Stimulated activated CD4-positive, alpha-beta T cell treated with anti-CD3 and anti-CD28 coated beads, Interleukin-15, amount 100 ng/mL, for 24 hours (primary cell): ENCODE measurements at regions not wholly inside any gene's neighbourhood (a gene's known extent, or its start where the extent isn't known, plus 50 kb on each side); places are given as distances from the start of the nearest gene placed in this dataset.
"Not testable (repeated sequence)": the region's sequence is repeated elsewhere in the genome, so short reads cannot be mapped to it uniquely, and the experiment has no call there.

Source experiments
- DNase-seq: peaks from one replicate; pipeline ENCODE4 v3.0.0-alpha.2; 2020

- DNase-seq, result no peak
Measured at GRCh38 chr17:68780596-68780995, 174.6 kb downstream of the ABCA8 start.

DNA sequence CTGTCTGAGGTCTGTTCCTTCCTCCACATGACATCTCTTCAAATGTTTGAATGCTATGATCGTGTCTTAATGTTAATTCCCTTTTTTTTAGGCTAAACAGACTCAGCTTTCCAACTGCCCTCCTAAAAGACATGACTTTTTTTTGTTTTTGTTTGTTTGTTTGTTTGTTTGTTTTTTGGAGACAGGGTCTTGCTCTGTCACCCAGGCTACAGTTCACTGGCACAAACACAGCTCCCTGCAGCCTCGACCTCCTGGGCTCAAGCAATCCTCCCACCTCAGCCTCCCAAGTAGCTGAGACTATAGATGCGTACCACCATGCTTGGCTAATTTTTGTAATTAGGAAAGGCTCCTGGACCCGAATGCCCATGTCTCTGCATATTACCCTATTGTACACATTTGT is 176.5 kb downstream of the ABCA8 start:
- no peak for DNase-seq

- DNase-seq, result no peak
Measured at GRCh38 chr17:68777856-68778694, 176.9 kb upstream of the FAM20A start.

GRCh38 chr17:68777243-68777855 is 176.2 kb upstream of the FAM20A start:
- peak; percentile 12 for DNase-seq

GRCh38 chr17:68776451-68776850 is 175.3 kb upstream of the FAM20A start:
- no peak for DNase-seq

DNA sequence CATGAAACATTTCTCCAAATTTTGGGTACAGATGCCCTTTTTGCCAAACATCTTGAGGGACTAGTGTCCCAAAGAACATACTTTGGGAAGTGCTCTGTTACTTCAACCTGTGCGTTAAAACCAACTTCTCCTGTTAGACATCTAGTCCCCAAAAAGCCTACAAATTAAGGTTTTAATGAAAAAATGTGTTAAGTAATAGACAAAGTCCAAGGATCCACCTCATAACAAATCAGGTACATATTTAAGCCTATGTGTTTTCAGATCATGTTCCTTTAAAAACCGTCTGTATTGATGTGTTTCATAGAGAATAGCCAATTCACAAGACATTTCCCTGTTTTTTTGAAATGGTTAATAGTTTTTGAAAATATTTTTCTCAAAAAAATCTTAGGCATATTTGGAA is 174.8 kb upstream of the FAM20A start:
- DNase-seq, result no peak

DNA sequence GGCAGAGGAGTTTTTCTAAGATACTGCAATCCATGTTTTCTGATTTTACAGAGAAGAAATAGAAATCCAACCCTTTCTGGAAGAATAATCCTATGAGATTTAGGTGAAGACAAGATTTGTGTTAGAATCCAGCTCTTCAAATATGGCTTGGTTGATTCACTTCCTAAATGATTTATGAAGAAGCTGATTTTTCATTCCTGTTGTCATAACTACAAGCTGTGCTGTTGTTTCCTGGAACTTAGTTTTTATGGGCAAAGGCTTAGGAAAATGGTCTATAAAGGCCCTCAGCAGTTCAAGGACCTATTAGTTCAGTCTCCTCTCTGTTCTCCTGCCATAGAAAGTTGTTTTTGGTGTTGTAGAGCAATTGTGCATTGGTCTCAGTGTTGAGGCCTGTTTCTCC is 174.2 kb upstream of the FAM20A start:
- no peak for DNase-seq

GRCh38 chr17:68771867-68772515 is 170.8 kb upstream of the FAM20A start:
- no peak for DNase-seq

DNA sequence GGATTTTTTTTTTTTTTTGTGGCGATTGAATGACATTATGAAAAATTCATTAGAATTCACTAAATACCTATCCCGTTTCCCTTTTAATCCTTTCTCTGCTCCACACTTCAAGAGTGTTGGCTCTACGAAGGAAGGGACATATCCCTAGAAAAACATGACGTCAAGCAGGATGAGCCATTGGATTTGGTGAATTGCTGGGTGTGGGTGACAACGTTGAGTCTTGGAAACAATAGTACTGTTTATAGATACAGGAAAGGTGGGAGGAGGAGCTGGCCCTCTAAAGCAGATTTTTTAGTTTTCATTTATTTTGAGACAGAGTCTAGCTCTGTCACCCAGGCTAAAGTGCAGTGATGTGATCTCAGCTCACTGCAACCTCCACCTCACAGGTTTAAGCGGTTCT is 167.6 kb upstream of the FAM20A start:
- DNase-seq, result no peak

- no peak for DNase-seq
Measured at GRCh38 chr17:68766640-68767039, 165.5 kb upstream of the FAM20A start.

DNA sequence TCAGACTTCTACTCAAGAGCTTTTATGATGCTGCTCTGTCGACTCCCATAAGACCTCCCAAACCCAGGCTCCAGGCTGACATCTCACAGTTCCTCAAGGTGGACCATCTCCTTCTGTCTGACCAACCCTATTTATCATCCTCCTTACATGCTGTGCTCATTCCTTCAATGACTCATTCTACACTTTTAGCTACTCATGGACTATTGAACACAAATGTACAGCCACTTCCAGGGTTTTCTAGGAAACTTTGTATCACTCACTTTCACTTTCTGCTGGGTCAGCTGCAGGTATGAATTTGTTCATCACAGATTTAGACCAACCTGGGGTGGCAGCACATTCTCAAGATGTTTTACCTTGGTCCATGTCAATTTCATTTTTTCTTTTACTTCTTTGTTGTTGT is 162.4 kb upstream of the FAM20A start:
- no peak for DNase-seq

DNA sequence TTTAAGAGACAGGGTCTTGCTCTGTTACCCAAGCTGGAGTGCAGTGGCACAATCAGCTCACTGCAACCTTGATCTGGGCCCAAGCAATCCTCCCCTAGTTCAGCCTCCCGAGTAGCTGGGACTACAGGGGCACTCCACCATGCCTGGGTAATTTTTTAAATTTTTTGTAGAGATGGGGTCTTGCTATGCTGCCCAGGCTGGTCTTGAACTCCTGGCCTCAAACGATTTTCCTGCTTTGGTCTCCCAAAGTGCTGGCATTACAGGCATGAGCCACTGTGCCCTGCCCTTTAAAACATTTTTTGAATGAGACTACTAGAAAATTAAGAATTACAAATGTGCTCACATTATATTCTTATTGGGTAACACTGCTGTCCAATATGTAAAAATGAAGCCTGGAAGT is 161.7 kb upstream of the FAM20A start:
- no peak for DNase-seq

GRCh38 chr17:68760141-68760475 is 158.9 kb upstream of the FAM20A start:
- no peak for DNase-seq

DNA sequence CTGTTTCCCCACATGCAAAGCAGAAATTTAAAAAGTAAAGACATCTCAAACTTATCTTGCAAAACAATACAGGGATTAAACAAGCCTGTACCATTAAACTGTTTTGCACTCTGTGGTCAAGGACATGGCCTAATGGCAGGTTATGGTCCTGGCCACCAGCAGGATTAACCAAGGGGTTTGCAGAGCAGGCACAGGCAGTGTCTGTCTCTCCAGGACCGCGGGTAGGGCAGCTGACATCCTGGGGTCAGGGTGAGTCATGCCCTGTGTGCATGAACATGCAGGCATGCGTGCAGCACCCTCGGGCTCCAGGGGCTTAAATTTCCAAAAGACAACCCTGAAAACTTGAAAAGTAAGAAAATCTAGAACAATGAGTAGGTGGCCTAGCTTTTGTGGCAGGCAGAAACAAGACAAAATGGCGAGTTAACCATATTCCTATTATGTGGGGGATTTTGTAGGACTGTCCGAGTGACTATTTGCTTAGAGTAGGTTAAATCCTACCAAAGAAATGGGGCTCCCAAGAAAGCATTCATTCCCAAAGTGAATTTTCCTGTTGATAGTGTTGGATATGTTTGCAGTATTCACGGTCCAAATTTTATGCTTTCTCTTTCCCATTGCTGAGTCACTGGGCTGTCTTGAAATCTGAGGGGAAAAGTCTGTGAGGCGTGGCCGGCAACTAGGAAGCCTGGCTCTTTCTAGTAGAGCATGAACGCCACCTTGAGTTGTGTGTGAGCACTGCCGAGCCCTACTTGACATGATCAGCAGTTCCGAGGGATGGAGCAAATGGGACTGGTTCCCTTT is 158.4 kb upstream of the FAM20A start:
- peak; percentile 72 for DNase-seq

GRCh38 chr17:68759002-68759342 is 157.8 kb upstream of the FAM20A start:
- no peak for DNase-seq

- DNase-seq, result not testable (repeated sequence)
Measured at GRCh38 chr17:68757866-68758757, 156.9 kb upstream of the FAM20A start.

GRCh38 chr17:68753985-68754769 is 153.0 kb upstream of the FAM20A start:
- DNase-seq, result no peak

DNA sequence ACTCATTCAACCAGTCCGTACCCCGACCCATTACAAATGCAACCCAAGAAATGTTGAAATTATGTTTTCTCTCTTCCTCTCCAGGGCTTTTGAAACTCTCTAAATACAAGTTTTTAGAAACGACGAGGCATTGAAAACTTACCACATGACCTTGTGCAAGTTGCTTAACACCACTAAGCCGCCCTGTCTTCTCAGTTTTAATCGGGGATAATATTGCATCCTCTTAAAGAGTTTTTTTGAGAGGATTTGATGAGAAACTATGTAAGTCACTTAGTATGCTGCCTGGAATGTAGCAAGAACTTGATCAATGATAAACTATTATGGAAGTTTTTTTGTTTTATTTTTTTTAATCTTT is 149.0 kb upstream of the FAM20A start:
- DNase-seq, result no peak

DNA sequence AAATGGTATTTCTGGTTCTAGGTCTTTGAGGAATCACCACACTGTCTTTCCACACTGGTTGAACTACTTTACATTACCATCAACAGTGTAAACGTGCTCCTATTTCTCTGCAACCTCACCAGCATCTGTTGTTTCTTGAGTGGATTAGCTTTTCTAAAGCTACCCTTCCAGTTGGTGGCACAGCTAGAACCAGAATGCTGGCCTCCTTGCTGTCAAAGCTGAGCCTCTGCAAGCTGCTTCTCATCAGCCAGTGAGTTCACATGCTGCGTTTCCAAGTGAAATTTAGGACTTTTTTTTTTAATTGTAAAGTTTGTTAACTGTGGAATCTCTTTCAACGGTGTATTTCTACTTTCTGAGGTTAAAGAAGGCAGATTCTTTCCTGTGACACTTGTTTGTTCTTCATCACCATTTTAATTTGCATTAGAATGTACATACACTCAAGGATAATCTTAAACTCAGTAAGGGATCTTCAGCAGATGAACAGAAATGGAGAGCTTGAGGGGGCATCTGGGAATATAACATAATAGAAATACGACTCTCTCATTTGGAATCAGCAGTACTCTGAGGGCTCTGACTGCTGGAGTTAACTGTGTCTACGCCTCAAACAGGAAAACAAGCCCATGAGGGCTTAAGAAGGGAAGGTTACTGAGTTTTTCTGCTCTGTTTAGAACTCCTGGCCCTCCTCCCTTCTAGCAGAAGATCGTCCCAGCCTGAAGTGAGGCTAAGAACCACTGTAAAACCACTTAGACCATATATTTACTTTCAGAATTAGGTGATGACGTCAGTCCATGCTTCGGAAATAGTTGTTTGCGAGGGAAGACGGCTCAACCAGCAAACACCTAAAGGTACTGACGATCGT is 148.4 kb upstream of the FAM20A start:
- DNase-seq, result no peak

DNA sequence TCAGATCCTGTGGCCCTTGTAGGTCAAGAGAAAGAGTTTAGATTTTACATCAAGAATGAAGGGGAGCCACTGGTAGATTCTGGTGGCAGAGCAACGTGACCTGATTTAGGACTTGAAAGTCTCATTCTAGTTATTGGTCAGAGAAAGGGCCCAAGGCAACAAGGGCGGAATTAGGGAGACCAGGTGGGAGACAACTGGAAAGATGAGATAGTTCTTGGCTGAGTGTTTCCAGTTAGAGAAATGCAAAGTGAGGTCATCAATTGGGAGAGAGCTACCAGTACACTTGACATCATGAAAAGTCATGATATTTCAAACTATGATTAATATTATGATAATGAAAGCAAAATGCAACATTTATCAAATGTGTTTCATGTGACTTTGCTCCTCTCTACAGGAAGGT is 147.2 kb upstream of the FAM20A start:
- no peak for DNase-seq
